Keratinocyte (primary cell): ENCODE measurements at regions not wholly inside any gene's neighbourhood (a gene's known extent, or its start where the extent isn't known, plus 50 kb on each side); places are given as distances from the start of the nearest gene placed in this dataset.

Experiments
- DNase-seq: peaks from one replicate; pipeline ENCODE4 v3.0.0-alpha.2; 2011; ENCODE audit warnings: low read depth, missing footprints, low spot score
- FAIRE-seq: peaks from 2 replicates; lab custom pipeline; 2011; peaks lifted over from hg19 to GRCh38; lab: Jason Lieb, UNC
- H2AFZ ChIP-seq: 2 replicates; pipeline ENCODE4 v1.6.0; 2012; ENCODE audit warnings: low read length, control low read depth, inconsistent platforms; ENCODE audit not compliant: control insufficient read depth
- H3K27ac ChIP-seq: 2 replicates; pipeline ENCODE4 v1.5.1; 2011; ENCODE audit warnings: low read length; ENCODE audit not compliant: control insufficient read depth, insufficient read depth
- H3K27me3 ChIP-seq: 3 replicates; pipeline ENCODE4 v1.6.0; 2011; ENCODE audit warnings: low read length; ENCODE audit not compliant: control insufficient read depth, insufficient read depth; ENCODE audit errors: extremely low read depth
- H3K36me3 ChIP-seq, 2 experiments: 2 replicates in 1 of 2; 3 replicates in 1 of 2; pipeline ENCODE4 v1.5.1; 2011; ENCODE audit warnings: low read length in 2 of 2, mild to moderate bottlenecking in 1 of 2; ENCODE audit not compliant: control insufficient read depth in 2 of 2, insufficient read depth in 2 of 2; ENCODE audit errors: extremely low read depth in 1 of 2
- H3K4me1 ChIP-seq: 3 replicates; pipeline ENCODE4 v1.5.1; 2011; ENCODE audit warnings: low read length; ENCODE audit not compliant: control insufficient read depth, insufficient read depth; ENCODE audit errors: extremely low read depth
- H3K4me2 ChIP-seq: 3 replicates; pipeline ENCODE4 v1.6.0; 2011; ENCODE audit warnings: low read depth, low read length; ENCODE audit not compliant: control insufficient read depth, insufficient read depth; ENCODE audit errors: extremely low read depth
- H3K4me3 ChIP-seq, 3 experiments: fragments of 200-600 bp in 1 of 3; sonication (generic) in 1 of 3; 2 replicates in 2 of 3; 3 replicates in 1 of 3; pipeline ENCODE4 v1.5.1; 2011 to 2016; ENCODE audit warnings: low read length in 3 of 3, mild to moderate bottlenecking in 3 of 3, control low read depth in 2 of 3, inconsistent platforms in 1 of 3, low read depth in 1 of 3, mixed read lengths in 1 of 3, mixed run types in 1 of 3, moderate library complexity in 1 of 3; ENCODE audit not compliant: control insufficient read depth in 2 of 3, insufficient read depth in 2 of 3; ENCODE audit errors: extremely low read depth in 1 of 3
- H3K79me2 ChIP-seq: 2 replicates; pipeline ENCODE4 v1.6.0; 2012; ENCODE audit warnings: low read length; ENCODE audit not compliant: control insufficient read depth, insufficient read depth
- H3K9ac ChIP-seq: 3 replicates; pipeline ENCODE4 v1.6.0; 2011; ENCODE audit warnings: low read length; ENCODE audit not compliant: control insufficient read depth, insufficient read depth; ENCODE audit errors: extremely low read depth
- H3K9me1 ChIP-seq: 3 replicates; pipeline ENCODE4 v1.6.0; 2011; ENCODE audit warnings: low read length; ENCODE audit not compliant: control insufficient read depth, insufficient read depth; ENCODE audit errors: extremely low read depth
- H3K9me3 ChIP-seq: 2 replicates; pipeline ENCODE4 v1.5.1; 2012; ENCODE audit warnings: low read depth, low read length; ENCODE audit not compliant: control insufficient read depth
- H4K20me1 ChIP-seq: 3 replicates; pipeline ENCODE4 v1.6.0; 2011; ENCODE audit warnings: low read length; ENCODE audit not compliant: control insufficient read depth, insufficient read depth; ENCODE audit errors: extremely low read depth
- EZH2 ChIP-seq: IDR thresholded peaks from one replicate; pipeline ENCODE4 v1.6.1; 2012; ENCODE audit warnings: inconsistent platforms, mild to moderate bottlenecking, low read length, moderate library complexity
- dilution Hi-C: fragments of 300-500 bp; cut with MboI; formaldehyde crosslinking; loops from one replicate; pipeline ENCODE4 v1.7.0; 2020; ENCODE audit warnings: low sequenced_read_pairs; ENCODE audit not compliant: extremely low pct_ligation_motif_present
- TF ChIP-seq, protein P1 (sequence below), 3 experiments: IDR thresholded peaks in 1 of 3; conservative IDR thresholded peaks in 1 of 3; optimal IDR thresholded peaks in 1 of 3; 2 replicates in 2 of 3; 3 replicates in 1 of 3; pipeline versions ENCODE3 to v1.5.1; 2011; ENCODE audit warnings: low read length in 3 of 3, mild to moderate bottlenecking in 3 of 3, moderate library complexity in 2 of 3, control low read depth in 1 of 3, inconsistent platforms in 1 of 3; ENCODE audit not compliant: insufficient read depth in 2 of 3; ENCODE audit errors: extremely low read depth in 1 of 3

DNA sequence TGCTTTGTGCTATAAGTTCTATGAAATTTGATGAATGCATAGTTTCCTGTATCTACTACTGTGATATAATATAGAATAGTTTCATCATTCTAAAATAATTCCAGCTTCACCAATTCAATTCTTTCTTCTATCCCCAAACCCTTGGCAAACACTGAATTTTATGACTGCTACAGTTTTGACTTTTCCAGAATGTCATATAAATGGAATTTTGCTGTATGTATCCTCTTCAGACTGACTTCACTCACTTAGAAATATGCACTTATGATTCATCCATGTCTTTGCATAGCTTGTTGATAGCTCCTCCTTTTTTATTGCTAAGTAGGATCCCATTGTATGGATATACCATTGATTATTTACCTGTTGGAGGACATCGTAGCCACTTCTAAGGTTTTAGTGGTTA lies 89.1 kb upstream of the HS3ST3A1 start:
- dilution Hi-C loops: no loop called here
- H3K4me2 ChIP-seq: no peak overlapping the region
- TF ChIP-seq, protein P1, sequence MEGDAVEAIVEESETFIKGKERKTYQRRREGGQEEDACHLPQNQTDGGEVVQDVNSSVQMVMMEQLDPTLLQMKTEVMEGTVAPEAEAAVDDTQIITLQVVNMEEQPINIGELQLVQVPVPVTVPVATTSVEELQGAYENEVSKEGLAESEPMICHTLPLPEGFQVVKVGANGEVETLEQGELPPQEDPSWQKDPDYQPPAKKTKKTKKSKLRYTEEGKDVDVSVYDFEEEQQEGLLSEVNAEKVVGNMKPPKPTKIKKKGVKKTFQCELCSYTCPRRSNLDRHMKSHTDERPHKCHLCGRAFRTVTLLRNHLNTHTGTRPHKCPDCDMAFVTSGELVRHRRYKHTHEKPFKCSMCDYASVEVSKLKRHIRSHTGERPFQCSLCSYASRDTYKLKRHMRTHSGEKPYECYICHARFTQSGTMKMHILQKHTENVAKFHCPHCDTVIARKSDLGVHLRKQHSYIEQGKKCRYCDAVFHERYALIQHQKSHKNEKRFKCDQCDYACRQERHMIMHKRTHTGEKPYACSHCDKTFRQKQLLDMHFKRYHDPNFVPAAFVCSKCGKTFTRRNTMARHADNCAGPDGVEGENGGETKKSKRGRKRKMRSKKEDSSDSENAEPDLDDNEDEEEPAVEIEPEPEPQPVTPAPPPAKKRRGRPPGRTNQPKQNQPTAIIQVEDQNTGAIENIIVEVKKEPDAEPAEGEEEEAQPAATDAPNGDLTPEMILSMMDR (optimal IDR thresholded peaks at IDR 0.05 in 1 of 3, IDR thresholded peaks at IDR 0.05 in 1 of 3, conservative IDR thresholded peaks at IDR 0.05 in 1 of 3; ENCODE audit: extremely low read depth in 1 of 3, insufficient read depth in 2 of 3, low read length in 3 of 3): no peak
- TF ChIP-seq EZH2: no peak
- no peaks in the 10 kb centered on the region for H3K79me2 ChIP-seq
- DNase-seq (no peak), FAIRE-seq (no peak)
- no peaks in the 10 kb centered on the region for H4K20me1 ChIP-seq
- no peaks in the 10 kb centered on the region for H3K36me3 ChIP-seq
- H3K4me3 ChIP-seq: no peak overlapping the region
- H3K9ac ChIP-seq: no peak overlapping the region
- no peak overlapping the region for H2AFZ ChIP-seq
- no peaks in the 10 kb centered on the region for H3K9me3 ChIP-seq
- no peaks in the 10 kb centered on the region for H3K4me1 ChIP-seq
- no peaks in the 10 kb centered on the region for H3K9me1 ChIP-seq
- no peak overlapping the region for H3K27ac ChIP-seq
- no peaks in the 10 kb centered on the region for H3K27me3 ChIP-seq

DNA sequence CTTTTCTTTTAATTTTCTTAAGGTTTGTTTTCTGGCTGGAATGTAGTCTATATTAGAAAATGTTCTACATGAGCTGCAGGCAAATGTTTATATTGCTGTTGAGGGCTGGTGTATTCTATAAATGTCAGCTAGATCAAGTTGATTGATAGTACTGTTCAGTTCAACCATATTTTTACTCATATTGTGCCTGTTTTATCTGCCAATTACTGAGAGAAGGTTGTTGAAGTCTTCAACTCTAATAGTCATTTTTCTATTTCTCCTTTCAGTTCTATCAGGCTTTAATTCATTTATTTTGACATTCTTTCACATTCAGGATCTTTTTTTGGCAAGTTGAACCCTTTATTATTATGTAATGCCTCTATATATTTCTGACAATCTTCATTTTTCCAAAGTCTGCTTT lies 93.2 kb upstream of the HS3ST3A1 start:
- H3K4me3 ChIP-seq: no peak overlapping the region
- dilution Hi-C loops: no loop called here
- no peak for TF ChIP-seq EZH2
- TF ChIP-seq, protein P1 (optimal IDR thresholded peaks at IDR 0.05 in 1 of 3, IDR thresholded peaks at IDR 0.05 in 1 of 3, conservative IDR thresholded peaks at IDR 0.05 in 1 of 3; ENCODE audit: extremely low read depth in 1 of 3, insufficient read depth in 2 of 3, low read length in 3 of 3): no peak
- no peak overlapping the region for H2AFZ ChIP-seq
- no peaks in the 10 kb centered on the region for H3K4me1 ChIP-seq
- no peak overlapping the region for H3K4me2 ChIP-seq
- no peak overlapping the region for H3K9ac ChIP-seq
- no peaks in the 10 kb centered on the region for H3K79me2 ChIP-seq
- DNase-seq (no peak), FAIRE-seq (no peak)
- no peaks in the 10 kb centered on the region for H3K27me3 ChIP-seq
- H3K9me1 ChIP-seq: no peaks in the 10 kb centered on the region
- no peaks in the 10 kb centered on the region for H3K9me3 ChIP-seq
- H4K20me1 ChIP-seq: no peaks in the 10 kb centered on the region
- no peak overlapping the region for H3K27ac ChIP-seq
- H3K36me3 ChIP-seq: no peaks in the 10 kb centered on the region
